ENCODE measurements at regions not wholly inside any gene's neighbourhood (a gene's known extent, or its start where the extent isn't known, plus 50 kb on each side); places are given as distances from the start of the nearest gene placed in this dataset.
A peak's percentile ranks its signal among the peaks of the same experiment; 100 is the strongest.

GRCh38 chr18:24986666-24987302 is 365.2 kb downstream of the ZNF521 start:
- Mint-ChIP-seq H3K36me3 (ENCODE audit: unreplicated experiment) (no peaks in the 10 kb centered on the region), H3K4me3 (ENCODE audit: unreplicated experiment) (peak overlapping the region; percentile 17), H3K27ac (ENCODE audit: unreplicated experiment) (peak overlapping the region; percentile 75), H3K4me1 (ENCODE audit: unreplicated experiment) (peaks cover 32% of the 10 kb centered on the region), H3K9me3 (ENCODE audit: unreplicated experiment) (no peaks in the 10 kb centered on the region), H3K27me3 (ENCODE audit: unreplicated experiment) (peaks cover 3% of the 10 kb centered on the region)
- no peak for TF ChIP-seq CTCF (IDR thresholded peaks at IDR 0.05)
- no peak for DNase-seq (ENCODE audit: extremely low spot score, unreplicated experiment)

GRCh38 chr18:24987303-24988252 is 364.4 kb downstream of the ZNF521 start:
- no peaks in the 10 kb centered on the region for H3K36me3 Mint-ChIP-seq (ENCODE audit: unreplicated experiment)
- H3K4me3 Mint-ChIP-seq (ENCODE audit: unreplicated experiment): peak overlapping the region; percentile 17
- no peak for DNase-seq (ENCODE audit: extremely low spot score, unreplicated experiment)
- H3K9me3 Mint-ChIP-seq (ENCODE audit: unreplicated experiment): no peaks in the 10 kb centered on the region
- H3K4me1 Mint-ChIP-seq (ENCODE audit: unreplicated experiment): peaks cover 32% of the 10 kb centered on the region
- H3K27ac Mint-ChIP-seq (ENCODE audit: unreplicated experiment): peak overlapping the region; percentile 75
- no peak for TF ChIP-seq CTCF (IDR thresholded peaks at IDR 0.05)
- H3K27me3 Mint-ChIP-seq (ENCODE audit: unreplicated experiment): no peaks in the 10 kb centered on the region

- H3K4me1 Mint-ChIP-seq (ENCODE audit: unreplicated experiment): peaks cover 32% of the 10 kb centered on the region
- no peak for TF ChIP-seq CTCF (IDR thresholded peaks at IDR 0.05)
- H3K27ac Mint-ChIP-seq (ENCODE audit: unreplicated experiment): peak overlapping the region; percentile 75
- DNase-seq (ENCODE audit: extremely low spot score, unreplicated experiment): no peak
- H3K36me3 Mint-ChIP-seq (ENCODE audit: unreplicated experiment): no peaks in the 10 kb centered on the region
- H3K4me3 Mint-ChIP-seq (ENCODE audit: unreplicated experiment): no peak overlapping the region
- H3K9me3 Mint-ChIP-seq (ENCODE audit: unreplicated experiment): no peaks in the 10 kb centered on the region
- H3K27me3 Mint-ChIP-seq (ENCODE audit: unreplicated experiment): no peaks in the 10 kb centered on the region
Observed at GRCh38 chr18:24988253-24988840, 363.6 kb downstream of the ZNF521 start.

- Mint-ChIP-seq H3K9me3 (ENCODE audit: unreplicated experiment) (no peaks in the 10 kb centered on the region), H3K4me1 (ENCODE audit: unreplicated experiment) (peaks cover 32% of the 10 kb centered on the region), H3K27me3 (ENCODE audit: unreplicated experiment) (no peaks in the 10 kb centered on the region), H3K27ac (ENCODE audit: unreplicated experiment) (no peak overlapping the region), H3K36me3 (ENCODE audit: unreplicated experiment) (no peaks in the 10 kb centered on the region), H3K4me3 (ENCODE audit: unreplicated experiment) (no peak overlapping the region)
- TF ChIP-seq CTCF (IDR thresholded peaks at IDR 0.05): no peak
- DNase-seq (ENCODE audit: extremely low spot score, unreplicated experiment): no peak
Observed at GRCh38 chr18:24989760-24990593, 362.0 kb downstream of the ZNF521 start.

Measured in osteocyte (in vitro differentiated cells).